WTC11 (cell line): ENCODE measurements at regions not wholly inside any gene's neighbourhood (a gene's known extent, or its start where the extent isn't known, plus 50 kb on each side); places are given as distances from the start of the nearest gene placed in this dataset.
A peak's percentile ranks its signal among the peaks of the same experiment; 100 is the strongest.

Experiments
- ATAC-seq: fragments of 200-7000 bp; cut with Tn5 transposase; 2 replicates; pipeline ENCODE4 v1.10.0; 2021; ENCODE audit warnings: mild to moderate bottlenecking, moderate library complexity
- CTCF ChIA-PET: fragments of 300-600 bp; sonication (Branson Sonifier 250); formaldehyde crosslinking; loops from one replicate; lab custom pipeline; 2021; ENCODE audit warnings: antibody characterized with exemption; lab: Charles Lee
- POLR2A ChIA-PET: fragments of 350-600 bp; sonication (Branson Sonifier 250); formaldehyde crosslinking; loops from one replicate; lab custom pipeline; 2021; ENCODE audit warnings: antibody characterized with exemption; lab: Charles Lee
- DNase-seq: peaks from one replicate; pipeline ENCODE4 v3.0.0; 2021; ENCODE audit warnings: low spot score
- H3K27ac Mint-ChIP-seq: 2 replicates; pipeline ENCODE4 v1.8.0; 2021; ENCODE audit warnings: mixed read lengths
- H3K27me3 Mint-ChIP-seq: 2 replicates; pipeline ENCODE4 v1.8.0; 2021; ENCODE audit warnings: low read depth, mild to moderate bottlenecking, moderate library complexity, mixed read lengths
- H3K36me3 Mint-ChIP-seq: 2 replicates; pipeline ENCODE4 v1.8.0; 2021; ENCODE audit warnings: mixed read lengths
- H3K4me1 Mint-ChIP-seq: 2 replicates; pipeline ENCODE4 v1.8.0; 2022; ENCODE audit warnings: mixed read lengths
- H3K4me3 Mint-ChIP-seq: 2 replicates; pipeline ENCODE4 v1.8.0; 2021; ENCODE audit warnings: mild to moderate bottlenecking, moderate library complexity, mixed read lengths
- H3K9me3 Mint-ChIP-seq: 2 replicates; pipeline ENCODE4 v1.8.0; 2021; ENCODE audit warnings: mixed read lengths
- CREB1 ChIP-seq: sonication (generic); formaldehyde crosslinking; IDR thresholded peaks from 2 replicates; pipeline ENCODE4 v1.8.0; 2023; ENCODE audit warnings: mild to moderate bottlenecking, missing genetic modification reagents
- EMX1 ChIP-seq: fragments of 250-450 bp; sonication (Bioruptor Pico); IDR thresholded peaks from 2 replicates; pipeline ENCODE4 v1.8.0; 2021; ENCODE audit warnings: mild to moderate bottlenecking
- ESRRA ChIP-seq: sonication (generic); formaldehyde crosslinking; IDR thresholded peaks from 2 replicates; pipeline ENCODE4 v1.8.1; 2022; ENCODE audit warnings: mild to moderate bottlenecking, missing genetic modification reagents, borderline replicate concordance
- FOXP1 ChIP-seq: sonication (generic); formaldehyde crosslinking; IDR thresholded peaks from 2 replicates; pipeline ENCODE4 v1.8.0; 2022; ENCODE audit warnings: missing genetic modification reagents, mild to moderate bottlenecking, moderate library complexity, borderline replicate concordance
- MYBL2 ChIP-seq: sonication (generic); formaldehyde crosslinking; IDR thresholded peaks from 2 replicates; pipeline ENCODE4 v1.8.1; 2023; ENCODE audit warnings: mild to moderate bottlenecking, moderate library complexity, missing genetic modification reagents
- NFE2L1 ChIP-seq: sonication (generic); formaldehyde crosslinking; IDR thresholded peaks from 2 replicates; pipeline ENCODE4 v1.8.1; 2023; ENCODE audit warnings: missing genetic modification reagents
- OVOL2 ChIP-seq: fragments of 250-450 bp; sonication (Bioruptor Pico); IDR thresholded peaks from 2 replicates; pipeline ENCODE4 v1.9.0; 2021; ENCODE audit warnings: mild to moderate bottlenecking, borderline replicate concordance
- RELA ChIP-seq: sonication (generic); formaldehyde crosslinking; IDR thresholded peaks from 2 replicates; pipeline ENCODE4 v1.8.1; 2022; ENCODE audit warnings: missing genetic modification reagents, mild to moderate bottlenecking, borderline replicate concordance
- RORB ChIP-seq: fragments of 250-450 bp; sonication (Bioruptor Pico); IDR thresholded peaks from 2 replicates; pipeline ENCODE4 v1.9.0; 2021; ENCODE audit warnings: mild to moderate bottlenecking
- SMAD3 ChIP-seq: sonication (generic); formaldehyde crosslinking; IDR thresholded peaks from 2 replicates; pipeline ENCODE4 v1.8.0; 2022; ENCODE audit warnings: missing genetic modification reagents, mild to moderate bottlenecking, borderline replicate concordance
- SMAD4 ChIP-seq: sonication (generic); formaldehyde crosslinking; IDR thresholded peaks from 2 replicates; pipeline ENCODE4 v1.8.0; 2022; ENCODE audit warnings: mild to moderate bottlenecking, missing genetic modification reagents
- TEAD1 ChIP-seq: sonication (generic); formaldehyde crosslinking; IDR thresholded peaks from 2 replicates; pipeline ENCODE4 v1.8.0; 2022; ENCODE audit warnings: mild to moderate bottlenecking, missing genetic modification reagents
- TEAD4 ChIP-seq: sonication (generic); formaldehyde crosslinking; IDR thresholded peaks from 2 replicates; pipeline ENCODE4 v1.8.0; 2022; ENCODE audit warnings: mild to moderate bottlenecking, missing genetic modification reagents
- ZBTB21 ChIP-seq: sonication (generic); formaldehyde crosslinking; IDR thresholded peaks from 2 replicates; pipeline ENCODE4 v1.8.1; 2023; ENCODE audit warnings: mild to moderate bottlenecking, missing genetic modification reagents, borderline replicate concordance
- ZNF396 ChIP-seq: fragments of 250-450 bp; sonication (Bioruptor Pico); IDR thresholded peaks from 2 replicates; pipeline ENCODE4 v1.8.0; 2021; ENCODE audit warnings: mild to moderate bottlenecking, moderate library complexity, borderline replicate concordance
- ZNF416 ChIP-seq: fragments of 250-450 bp; sonication (Bioruptor Pico); IDR thresholded peaks from 2 replicates; pipeline ENCODE4 v1.9.0; 2021; ENCODE audit warnings: mild to moderate bottlenecking, inconsistent platforms
- TF ChIP-seq, protein P1 (sequence below): sonication (generic); formaldehyde crosslinking; IDR thresholded peaks from 2 replicates; pipeline ENCODE4 v1.8.0; 2022; ENCODE audit warnings: missing genetic modification reagents
- TF ChIP-seq, protein P2 (sequence below): sonication (generic); formaldehyde crosslinking; IDR thresholded peaks from 2 replicates; pipeline ENCODE4 v1.8.1; 2022; ENCODE audit warnings: low read depth, missing genetic modification reagents, borderline replicate concordance
- TF ChIP-seq, protein P3 (sequence below): sonication (generic); formaldehyde crosslinking; conservative IDR thresholded peaks from 2 replicates; pipeline ENCODE4 v1.8.1; 2022; ENCODE audit warnings: mild to moderate bottlenecking, missing genetic modification reagents
- TF ChIP-seq, protein P4 (sequence below): sonication (generic); formaldehyde crosslinking; IDR thresholded peaks from 2 replicates; pipeline ENCODE4 v1.8.1; 2023; ENCODE audit warnings: mild to moderate bottlenecking, missing genetic modification reagents, moderate library complexity
- TF ChIP-seq, protein P5 (sequence below): sonication (generic); formaldehyde crosslinking; IDR thresholded peaks from 2 replicates; pipeline ENCODE4 v1.8.1; 2023; ENCODE audit warnings: mild to moderate bottlenecking, missing genetic modification reagents
- TF ChIP-seq, protein P6 (sequence below): sonication (generic); formaldehyde crosslinking; IDR thresholded peaks from 2 replicates; pipeline ENCODE4 v1.8.0; 2023; ENCODE audit warnings: missing genetic modification reagents
- TF ChIP-seq, protein P7 (sequence below): sonication (generic); formaldehyde crosslinking; IDR thresholded peaks from 2 replicates; pipeline ENCODE4 v1.8.0; 2023; ENCODE audit warnings: mild to moderate bottlenecking, missing genetic modification reagents
- TF ChIP-seq, protein P8 (sequence below): fragments of 200-600 bp; IDR thresholded peaks from 2 replicates; pipeline ENCODE4 v1.8.0; 2022; ENCODE audit warnings: antibody characterized with exemption

DNA sequence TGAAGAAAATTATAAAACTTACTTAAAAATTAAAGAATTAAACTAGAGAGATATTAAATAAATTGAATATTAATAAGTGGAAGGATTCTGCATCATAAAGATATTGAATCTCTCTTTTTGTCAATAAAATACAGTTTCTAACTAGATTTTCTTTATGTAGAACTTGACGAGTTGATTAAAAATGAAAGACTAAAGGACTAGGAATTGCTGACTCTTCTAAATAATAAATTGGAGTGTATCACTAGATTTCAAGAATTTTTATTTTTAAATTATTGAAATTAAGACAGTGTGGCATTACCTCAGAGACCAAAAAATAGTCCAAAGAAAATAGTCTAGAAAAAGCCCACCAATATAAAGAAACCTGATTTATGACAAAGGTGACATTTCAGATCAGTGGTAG lies 492.4 kb downstream of the CETN3 start (continued):
- TF ChIP-seq, protein P1, sequence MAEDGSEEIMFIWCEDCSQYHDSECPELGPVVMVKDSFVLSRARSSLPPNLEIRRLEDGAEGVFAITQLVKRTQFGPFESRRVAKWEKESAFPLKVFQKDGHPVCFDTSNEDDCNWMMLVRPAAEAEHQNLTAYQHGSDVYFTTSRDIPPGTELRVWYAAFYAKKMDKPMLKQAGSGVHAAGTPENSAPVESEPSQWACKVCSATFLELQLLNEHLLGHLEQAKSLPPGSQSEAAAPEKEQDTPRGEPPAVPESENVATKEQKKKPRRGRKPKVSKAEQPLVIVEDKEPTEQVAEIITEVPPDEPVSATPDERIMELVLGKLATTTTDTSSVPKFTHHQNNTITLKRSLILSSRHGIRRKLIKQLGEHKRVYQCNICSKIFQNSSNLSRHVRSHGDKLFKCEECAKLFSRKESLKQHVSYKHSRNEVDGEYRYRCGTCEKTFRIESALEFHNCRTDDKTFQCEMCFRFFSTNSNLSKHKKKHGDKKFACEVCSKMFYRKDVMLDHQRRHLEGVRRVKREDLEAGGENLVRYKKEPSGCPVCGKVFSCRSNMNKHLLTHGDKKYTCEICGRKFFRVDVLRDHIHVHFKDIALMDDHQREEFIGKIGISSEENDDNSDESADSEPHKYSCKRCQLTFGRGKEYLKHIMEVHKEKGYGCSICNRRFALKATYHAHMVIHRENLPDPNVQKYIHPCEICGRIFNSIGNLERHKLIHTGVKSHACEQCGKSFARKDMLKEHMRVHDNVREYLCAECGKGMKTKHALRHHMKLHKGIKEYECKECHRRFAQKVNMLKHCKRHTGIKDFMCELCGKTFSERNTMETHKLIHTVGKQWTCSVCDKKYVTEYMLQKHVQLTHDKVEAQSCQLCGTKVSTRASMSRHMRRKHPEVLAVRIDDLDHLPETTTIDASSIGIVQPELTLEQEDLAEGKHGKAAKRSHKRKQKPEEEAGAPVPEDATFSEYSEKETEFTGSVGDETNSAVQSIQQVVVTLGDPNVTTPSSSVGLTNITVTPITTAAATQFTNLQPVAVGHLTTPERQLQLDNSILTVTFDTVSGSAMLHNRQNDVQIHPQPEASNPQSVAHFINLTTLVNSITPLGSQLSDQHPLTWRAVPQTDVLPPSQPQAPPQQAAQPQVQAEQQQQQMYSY (CRISPR knock-in tag) = no peak
- TF ChIP-seq, protein P2, sequence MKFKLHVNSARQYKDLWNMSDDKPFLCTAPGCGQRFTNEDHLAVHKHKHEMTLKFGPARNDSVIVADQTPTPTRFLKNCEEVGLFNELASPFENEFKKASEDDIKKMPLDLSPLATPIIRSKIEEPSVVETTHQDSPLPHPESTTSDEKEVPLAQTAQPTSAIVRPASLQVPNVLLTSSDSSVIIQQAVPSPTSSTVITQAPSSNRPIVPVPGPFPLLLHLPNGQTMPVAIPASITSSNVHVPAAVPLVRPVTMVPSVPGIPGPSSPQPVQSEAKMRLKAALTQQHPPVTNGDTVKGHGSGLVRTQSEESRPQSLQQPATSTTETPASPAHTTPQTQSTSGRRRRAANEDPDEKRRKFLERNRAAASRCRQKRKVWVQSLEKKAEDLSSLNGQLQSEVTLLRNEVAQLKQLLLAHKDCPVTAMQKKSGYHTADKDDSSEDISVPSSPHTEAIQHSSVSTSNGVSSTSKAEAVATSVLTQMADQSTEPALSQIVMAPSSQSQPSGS (CRISPR knock-in tag) = no peak
- no peak for TF ChIP-seq MYBL2 (CRISPR knock-in tag)
- no peak for TF ChIP-seq NFE2L1 (CRISPR knock-in tag)
- no peak for TF ChIP-seq SMAD4 (CRISPR knock-in tag)
- no peak for TF ChIP-seq ZBTB21 (CRISPR knock-in tag)
- no peak for TF ChIP-seq SMAD3 (CRISPR knock-in tag)

DNA sequence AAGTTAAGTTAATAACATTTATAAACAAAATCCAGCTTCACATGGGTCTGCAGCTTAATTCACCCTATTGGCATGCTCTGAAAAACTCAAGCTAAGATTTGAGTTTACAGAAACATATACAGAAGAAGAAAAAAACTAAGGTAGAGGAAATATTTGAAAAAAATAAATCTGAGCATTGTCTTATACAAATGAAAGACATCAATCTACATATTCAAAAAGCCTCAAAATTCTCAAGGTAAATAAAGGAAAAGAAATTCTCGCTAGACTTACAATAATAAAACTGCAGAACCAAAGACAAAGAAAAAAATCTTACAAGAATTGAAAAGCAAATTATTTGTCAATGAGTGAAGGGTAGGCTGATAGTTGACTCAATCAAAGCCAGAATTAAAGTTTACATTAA lies 493.4 kb downstream of the CETN3 start:
- Mint-ChIP-seq H3K4me1 (no peaks in the 10 kb centered on the region), H3K36me3 (no peaks in the 10 kb centered on the region), H3K27me3 (no peaks in the 10 kb centered on the region), H3K27ac (peak overlapping the region; percentile 32; the same call in 1 of the 2 replicates), H3K9me3 (0 out of 2 replicates have a peak, but pooled peaks cover 5% of the 10 kb centered on the region), H3K4me3 (no peak overlapping the region)
- CTCF ChIA-PET = no interaction called here
- TF ChIP-seq, protein P3, sequence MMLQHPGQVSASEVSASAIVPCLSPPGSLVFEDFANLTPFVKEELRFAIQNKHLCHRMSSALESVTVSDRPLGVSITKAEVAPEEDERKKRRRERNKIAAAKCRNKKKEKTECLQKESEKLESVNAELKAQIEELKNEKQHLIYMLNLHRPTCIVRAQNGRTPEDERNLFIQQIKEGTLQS = no peak
- TF ChIP-seq OVOL2 (CRISPR knock-in tag) (no peak), FOXP1 (CRISPR knock-in tag) (no peak), EMX1 (CRISPR knock-in tag) (no peak), CREB1 (no peak), ZNF416 (CRISPR knock-in tag) (no peak), ESRRA (CRISPR knock-in tag) (no peak), RORB (CRISPR knock-in tag) (no peak), RELA (CRISPR knock-in tag) (no peak), TEAD4 (no peak), ZNF396 (no peak), NFE2L1 (CRISPR knock-in tag) (no peak), TEAD1 (CRISPR knock-in tag) (no peak)
- TF ChIP-seq, protein P4, sequence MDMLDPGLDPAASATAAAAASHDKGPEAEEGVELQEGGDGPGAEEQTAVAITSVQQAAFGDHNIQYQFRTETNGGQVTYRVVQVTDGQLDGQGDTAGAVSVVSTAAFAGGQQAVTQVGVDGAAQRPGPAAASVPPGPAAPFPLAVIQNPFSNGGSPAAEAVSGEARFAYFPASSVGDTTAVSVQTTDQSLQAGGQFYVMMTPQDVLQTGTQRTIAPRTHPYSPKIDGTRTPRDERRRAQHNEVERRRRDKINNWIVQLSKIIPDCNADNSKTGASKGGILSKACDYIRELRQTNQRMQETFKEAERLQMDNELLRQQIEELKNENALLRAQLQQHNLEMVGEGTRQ (CRISPR knock-in tag) = no peak
- TF ChIP-seq, protein P5, sequence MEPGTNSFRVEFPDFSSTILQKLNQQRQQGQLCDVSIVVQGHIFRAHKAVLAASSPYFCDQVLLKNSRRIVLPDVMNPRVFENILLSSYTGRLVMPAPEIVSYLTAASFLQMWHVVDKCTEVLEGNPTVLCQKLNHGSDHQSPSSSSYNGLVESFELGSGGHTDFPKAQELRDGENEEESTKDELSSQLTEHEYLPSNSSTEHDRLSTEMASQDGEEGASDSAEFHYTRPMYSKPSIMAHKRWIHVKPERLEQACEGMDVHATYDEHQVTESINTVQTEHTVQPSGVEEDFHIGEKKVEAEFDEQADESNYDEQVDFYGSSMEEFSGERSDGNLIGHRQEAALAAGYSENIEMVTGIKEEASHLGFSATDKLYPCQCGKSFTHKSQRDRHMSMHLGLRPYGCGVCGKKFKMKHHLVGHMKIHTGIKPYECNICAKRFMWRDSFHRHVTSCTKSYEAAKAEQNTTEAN (CRISPR knock-in tag) = no peak
- TF ChIP-seq, protein P6, sequence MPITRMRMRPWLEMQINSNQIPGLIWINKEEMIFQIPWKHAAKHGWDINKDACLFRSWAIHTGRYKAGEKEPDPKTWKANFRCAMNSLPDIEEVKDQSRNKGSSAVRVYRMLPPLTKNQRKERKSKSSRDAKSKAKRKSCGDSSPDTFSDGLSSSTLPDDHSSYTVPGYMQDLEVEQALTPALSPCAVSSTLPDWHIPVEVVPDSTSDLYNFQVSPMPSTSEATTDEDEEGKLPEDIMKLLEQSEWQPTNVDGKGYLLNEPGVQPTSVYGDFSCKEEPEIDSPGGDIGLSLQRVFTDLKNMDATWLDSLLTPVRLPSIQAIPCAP (CRISPR knock-in tag) = no peak
- TF ChIP-seq, protein P7, sequence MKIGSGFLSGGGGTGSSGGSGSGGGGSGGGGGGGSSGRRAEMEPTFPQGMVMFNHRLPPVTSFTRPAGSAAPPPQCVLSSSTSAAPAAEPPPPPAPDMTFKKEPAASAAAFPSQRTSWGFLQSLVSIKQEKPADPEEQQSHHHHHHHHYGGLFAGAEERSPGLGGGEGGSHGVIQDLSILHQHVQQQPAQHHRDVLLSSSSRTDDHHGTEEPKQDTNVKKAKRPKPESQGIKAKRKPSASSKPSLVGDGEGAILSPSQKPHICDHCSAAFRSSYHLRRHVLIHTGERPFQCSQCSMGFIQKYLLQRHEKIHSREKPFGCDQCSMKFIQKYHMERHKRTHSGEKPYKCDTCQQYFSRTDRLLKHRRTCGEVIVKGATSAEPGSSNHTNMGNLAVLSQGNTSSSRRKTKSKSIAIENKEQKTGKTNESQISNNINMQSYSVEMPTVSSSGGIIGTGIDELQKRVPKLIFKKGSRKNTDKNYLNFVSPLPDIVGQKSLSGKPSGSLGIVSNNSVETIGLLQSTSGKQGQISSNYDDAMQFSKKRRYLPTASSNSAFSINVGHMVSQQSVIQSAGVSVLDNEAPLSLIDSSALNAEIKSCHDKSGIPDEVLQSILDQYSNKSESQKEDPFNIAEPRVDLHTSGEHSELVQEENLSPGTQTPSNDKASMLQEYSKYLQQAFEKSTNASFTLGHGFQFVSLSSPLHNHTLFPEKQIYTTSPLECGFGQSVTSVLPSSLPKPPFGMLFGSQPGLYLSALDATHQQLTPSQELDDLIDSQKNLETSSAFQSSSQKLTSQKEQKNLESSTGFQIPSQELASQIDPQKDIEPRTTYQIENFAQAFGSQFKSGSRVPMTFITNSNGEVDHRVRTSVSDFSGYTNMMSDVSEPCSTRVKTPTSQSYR (CRISPR knock-in tag) = no peak
- TF ChIP-seq, protein P8, sequence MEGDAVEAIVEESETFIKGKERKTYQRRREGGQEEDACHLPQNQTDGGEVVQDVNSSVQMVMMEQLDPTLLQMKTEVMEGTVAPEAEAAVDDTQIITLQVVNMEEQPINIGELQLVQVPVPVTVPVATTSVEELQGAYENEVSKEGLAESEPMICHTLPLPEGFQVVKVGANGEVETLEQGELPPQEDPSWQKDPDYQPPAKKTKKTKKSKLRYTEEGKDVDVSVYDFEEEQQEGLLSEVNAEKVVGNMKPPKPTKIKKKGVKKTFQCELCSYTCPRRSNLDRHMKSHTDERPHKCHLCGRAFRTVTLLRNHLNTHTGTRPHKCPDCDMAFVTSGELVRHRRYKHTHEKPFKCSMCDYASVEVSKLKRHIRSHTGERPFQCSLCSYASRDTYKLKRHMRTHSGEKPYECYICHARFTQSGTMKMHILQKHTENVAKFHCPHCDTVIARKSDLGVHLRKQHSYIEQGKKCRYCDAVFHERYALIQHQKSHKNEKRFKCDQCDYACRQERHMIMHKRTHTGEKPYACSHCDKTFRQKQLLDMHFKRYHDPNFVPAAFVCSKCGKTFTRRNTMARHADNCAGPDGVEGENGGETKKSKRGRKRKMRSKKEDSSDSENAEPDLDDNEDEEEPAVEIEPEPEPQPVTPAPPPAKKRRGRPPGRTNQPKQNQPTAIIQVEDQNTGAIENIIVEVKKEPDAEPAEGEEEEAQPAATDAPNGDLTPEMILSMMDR = no peak
- TF ChIP-seq, all 79 proteins: peak for 0
- ATAC-seq = no peak
- DNase-seq = no peak
- POLR2A ChIA-PET = no interaction called here
